Duodenal mucosa (tissue), 2 donors: ENCODE measurements at regions not wholly inside any gene's neighbourhood (a gene's known extent, or its start where the extent isn't known, plus 50 kb on each side); places are given as distances from the start of the nearest gene placed in this dataset.

Experiments used
- H3K27ac ChIP-seq: one replicate; pipeline ENCODE4 v1.7.0; 2013; ENCODE audit warnings: low read depth, low read length
- H3K27me3 ChIP-seq, 2 donors: one replicate each; pipeline ENCODE4 v1.7.0; 2013; ENCODE audit warnings: low read length in 2 of 2, control low read depth in 1 of 2; ENCODE audit not compliant: insufficient read depth in 2 of 2, control insufficient read depth in 1 of 2
- H3K36me3 ChIP-seq, 2 donors: one replicate each; pipeline ENCODE4 v1.7.0; 2013; ENCODE audit warnings: low read length in 2 of 2, control low read depth in 1 of 2; ENCODE audit not compliant: insufficient read depth in 2 of 2, control insufficient read depth in 1 of 2
- H3K4me1 ChIP-seq, 2 donors: one replicate each; pipeline ENCODE4 v1.7.0; 2013; ENCODE audit warnings: low read length in 2 of 2, control low read depth in 1 of 2; ENCODE audit not compliant: insufficient read depth in 2 of 2, control insufficient read depth in 1 of 2
- H3K4me3 ChIP-seq, 2 donors: one replicate each; pipeline ENCODE4 v1.7.0; 2013; ENCODE audit warnings: low read length in 2 of 2, low read depth in 1 of 2
- H3K9ac ChIP-seq, 2 donors: one replicate each; pipeline ENCODE4 v1.7.0; 2013; ENCODE audit warnings: low read length in 2 of 2, low read depth in 1 of 2
- H3K9me3 ChIP-seq, 2 donors: one replicate each; pipeline ENCODE4 v1.7.0; 2013; ENCODE audit warnings: low read length in 2 of 2, control low read depth in 1 of 2; ENCODE audit not compliant: control insufficient read depth in 1 of 2

DNA sequence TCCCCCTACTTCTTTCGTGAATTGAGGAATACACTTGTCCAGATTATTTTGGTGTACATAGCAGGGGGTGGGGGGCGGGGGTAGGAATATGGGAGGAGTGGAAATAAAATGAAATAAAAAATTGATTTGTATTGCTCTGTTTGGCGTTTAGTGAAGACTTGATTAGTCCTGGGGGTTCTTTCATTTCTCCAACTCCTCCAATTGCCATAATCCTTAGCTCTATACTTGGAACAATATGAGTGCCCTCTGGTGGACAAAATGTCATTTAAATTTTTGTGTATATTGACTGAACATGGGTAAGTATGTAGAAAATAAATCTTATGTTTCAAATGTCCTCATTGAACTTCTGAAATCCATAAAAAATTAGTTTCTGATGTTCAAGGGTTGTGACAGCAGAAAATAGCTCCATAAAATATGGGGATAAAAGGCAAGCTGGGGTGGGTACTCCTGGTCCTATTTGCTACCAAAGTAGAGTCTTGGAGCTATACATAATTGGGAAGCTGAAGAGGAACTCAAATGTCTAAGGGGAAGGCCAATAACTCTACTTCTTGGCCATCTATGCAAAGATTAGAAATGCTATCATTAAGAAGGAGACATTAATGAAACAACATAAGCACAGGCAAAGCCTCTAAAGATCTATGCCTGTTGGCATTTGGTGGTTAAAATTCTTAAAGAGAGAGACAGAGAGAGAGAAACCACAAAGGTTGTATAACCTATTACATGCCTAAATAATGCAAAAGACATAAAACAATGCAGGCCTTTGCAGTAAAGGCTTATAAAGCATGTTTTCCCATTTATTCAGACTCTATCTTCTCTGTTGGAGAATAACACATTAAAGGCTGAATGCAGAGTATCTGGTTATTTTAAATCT lies 421.6 kb downstream of the METTL15 start:
- Histone ChIP-seq H3K36me3 (no peaks in the 10 kb centered on the region), H3K9ac (no peak overlapping the region), H3K9me3 (peaks cover 2 to 8% of the 10 kb centered on the region in 2 donors), H3K4me1 (no peaks in the 10 kb centered on the region), H3K27ac (no peak overlapping the region), H3K27me3 (no peaks in the 10 kb centered on the region), H3K4me3 (no peak overlapping the region)

DNA sequence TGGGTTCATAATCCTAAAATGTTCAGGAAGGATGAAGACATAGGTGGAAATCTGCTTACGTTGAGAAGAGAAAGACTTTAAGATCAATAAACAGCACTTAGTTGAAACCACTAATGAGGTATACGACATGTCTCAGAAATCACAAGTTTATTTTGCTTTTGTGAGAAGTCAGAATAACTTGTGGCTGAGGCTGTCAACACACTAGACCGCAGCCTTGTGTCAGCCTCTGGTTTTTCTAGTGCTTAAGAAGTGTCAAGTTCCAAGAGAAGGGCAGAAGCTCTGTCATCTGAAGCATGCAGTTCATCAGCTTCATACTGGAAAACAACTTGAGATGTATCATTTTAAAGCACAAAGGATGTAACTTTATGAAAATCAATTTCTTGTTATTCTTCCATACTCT lies 420.9 kb downstream of the METTL15 start:
- H3K4me3 ChIP-seq: no peak overlapping the region
- H3K27ac ChIP-seq: no peak overlapping the region
- H3K4me1 ChIP-seq: no peaks in the 10 kb centered on the region

DNA sequence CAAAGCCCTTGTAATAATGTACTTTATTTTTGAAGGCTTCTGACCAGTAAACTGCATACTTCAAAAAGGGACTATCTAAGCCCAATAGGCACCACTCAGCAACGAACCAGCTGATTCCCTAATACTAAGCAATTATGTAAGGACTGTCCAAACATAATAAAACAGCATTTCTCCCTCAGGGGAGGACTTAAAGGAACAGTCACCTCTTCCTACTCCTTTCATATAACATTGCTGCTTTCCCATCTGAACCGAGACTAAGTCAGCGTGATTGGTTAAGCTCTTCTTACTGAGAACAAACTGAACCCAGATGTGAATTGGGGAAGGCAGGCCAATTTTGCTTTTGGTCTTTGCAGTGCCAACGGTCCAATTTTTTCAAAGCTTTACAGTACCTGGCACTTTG lies 420.0 kb downstream of the METTL15 start:
- no peak overlapping the region for H3K9ac ChIP-seq
- no peaks in the 10 kb centered on the region for H3K27me3 ChIP-seq
- peaks cover 2 to 8% of the 10 kb centered on the region in 2 donors for H3K9me3 ChIP-seq
- H3K27ac ChIP-seq: no peak overlapping the region
- H3K4me3 ChIP-seq: no peak overlapping the region
- no peaks in the 10 kb centered on the region for H3K36me3 ChIP-seq
- H3K4me1 ChIP-seq: no peaks in the 10 kb centered on the region

More for the DNA sequence above, 420.9 kb downstream of the METTL15 start:
- Histone ChIP-seq H3K36me3 (no peaks in the 10 kb centered on the region), H3K27me3 (no peaks in the 10 kb centered on the region), H3K9me3 (peaks cover 2 to 8% of the 10 kb centered on the region in 2 donors), H3K9ac (no peak overlapping the region)

DNA sequence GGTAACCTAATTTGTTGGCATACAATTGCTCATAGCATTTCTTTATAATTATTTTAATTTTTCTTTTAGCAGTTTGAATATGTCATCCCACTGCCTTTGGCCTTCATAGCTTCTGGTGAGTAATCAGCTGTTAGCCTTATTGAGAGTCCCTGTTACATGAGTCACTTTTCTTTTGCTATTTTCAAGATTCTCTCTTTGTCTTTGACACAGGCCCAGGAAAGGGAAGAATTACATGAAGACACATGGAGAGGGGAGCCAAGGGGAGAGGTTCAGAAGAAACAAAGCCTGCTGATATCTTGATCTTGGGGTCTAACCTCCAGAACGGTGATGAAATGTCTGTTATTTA lies 418.2 kb downstream of the METTL15 start:
- H3K27me3 ChIP-seq: no peaks in the 10 kb centered on the region
- no peaks in the 10 kb centered on the region for H3K4me1 ChIP-seq
- peaks cover 2 to 8% of the 10 kb centered on the region in 2 donors for H3K9me3 ChIP-seq
- H3K9ac ChIP-seq: no peak overlapping the region
- no peaks in the 10 kb centered on the region for H3K36me3 ChIP-seq
- H3K4me3 ChIP-seq: no peak overlapping the region
- no peak overlapping the region for H3K27ac ChIP-seq

DNA sequence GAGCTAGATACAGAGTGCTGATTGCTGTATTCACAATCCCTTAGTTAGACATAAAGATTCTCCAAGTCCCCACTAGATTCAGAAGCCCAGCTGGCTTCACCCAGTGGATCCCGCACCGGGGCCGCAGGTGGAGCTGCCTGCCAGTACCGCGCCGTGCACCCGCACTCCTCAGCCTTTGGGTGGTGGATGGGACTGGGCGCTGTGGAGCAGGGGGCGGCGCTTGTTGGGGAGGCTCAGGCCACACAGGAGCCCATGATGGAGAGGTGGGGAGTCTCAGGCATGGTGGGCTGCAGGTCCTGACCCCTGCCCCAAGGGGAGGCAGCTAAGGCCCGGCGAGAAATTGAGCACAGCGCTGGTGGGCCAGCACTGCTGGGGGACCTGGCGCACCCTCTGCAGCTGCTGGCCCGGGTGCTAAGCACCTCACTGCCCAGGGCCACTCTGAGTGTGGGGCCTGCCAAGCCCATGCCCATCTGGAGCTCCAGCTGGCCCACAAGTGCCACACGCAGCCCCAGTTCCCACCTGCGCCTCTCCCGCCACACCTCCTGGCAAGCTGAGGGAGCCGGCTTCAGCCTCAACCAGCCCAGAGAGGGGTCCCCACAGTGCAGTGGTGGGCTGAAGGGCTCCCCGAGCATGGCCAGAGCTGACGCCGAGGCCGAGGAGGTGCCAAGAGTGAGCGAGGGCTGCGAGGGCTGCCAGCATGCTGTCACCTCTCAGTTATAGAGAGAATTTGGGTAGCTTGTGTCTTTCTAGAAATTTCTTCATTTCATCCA lies 417.6 kb downstream of the METTL15 start:
- no peak overlapping the region for H3K4me3 ChIP-seq
- no peaks in the 10 kb centered on the region for H3K27me3 ChIP-seq
- no peak overlapping the region for H3K9ac ChIP-seq
- peaks cover 2 to 8% of the 10 kb centered on the region in 2 donors for H3K9me3 ChIP-seq
- H3K36me3 ChIP-seq: no peaks in the 10 kb centered on the region
- no peaks in the 10 kb centered on the region for H3K4me1 ChIP-seq
- H3K27ac ChIP-seq: no peak overlapping the region

DNA sequence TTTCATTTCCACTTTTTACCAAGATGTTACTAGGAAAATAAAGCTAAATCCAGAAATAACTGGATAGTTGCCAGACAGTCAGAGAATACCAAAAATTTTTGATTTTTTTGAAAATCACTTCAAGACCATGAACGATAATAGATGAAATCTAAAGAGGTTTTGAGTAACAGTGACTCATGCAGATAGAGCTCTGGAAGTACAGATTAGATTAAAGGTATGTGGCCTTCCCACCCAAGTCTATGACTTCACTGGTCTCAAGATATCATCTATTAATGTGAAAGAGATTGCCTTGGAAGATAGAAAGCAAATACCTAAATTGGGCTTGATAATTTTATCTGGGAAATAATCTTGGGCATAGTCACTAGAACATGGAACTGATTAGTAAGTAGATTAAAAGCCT lies 415.9 kb downstream of the METTL15 start:
- no peak overlapping the region for H3K9ac ChIP-seq

DNA sequence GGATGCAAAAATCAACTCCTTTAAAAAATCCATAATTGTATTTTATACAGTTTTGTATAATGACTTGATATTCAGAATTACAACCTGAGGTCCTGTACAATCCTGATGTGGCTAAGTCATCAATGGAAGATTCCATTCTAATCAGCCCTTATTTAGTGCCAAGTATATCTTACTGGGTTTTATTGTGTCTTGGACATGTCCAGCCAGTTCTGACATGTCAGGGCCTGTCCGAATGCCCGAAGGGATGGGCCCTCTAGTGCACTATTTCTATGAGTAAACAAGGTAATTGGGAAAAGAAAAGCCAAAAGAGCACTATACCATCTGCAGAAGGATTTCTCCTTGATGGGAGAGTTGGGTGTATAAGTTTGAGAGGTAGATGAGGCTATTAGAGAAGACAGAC lies 412.9 kb downstream of the METTL15 start:
- H3K9ac ChIP-seq: no peak overlapping the region
- no peaks in the 10 kb centered on the region for H3K27me3 ChIP-seq
- no peaks in the 10 kb centered on the region for H3K36me3 ChIP-seq
- no peak overlapping the region for H3K4me3 ChIP-seq
- no peak overlapping the region for H3K27ac ChIP-seq
- H3K9me3 ChIP-seq: no peaks in the 10 kb centered on the region
- H3K4me1 ChIP-seq: no peaks in the 10 kb centered on the region

More for the DNA sequence above, 415.9 kb downstream of the METTL15 start:
- Histone ChIP-seq H3K27ac (no peak overlapping the region), H3K4me3 (no peak overlapping the region), H3K36me3 (no peaks in the 10 kb centered on the region), H3K4me1 (no peaks in the 10 kb centered on the region), H3K9me3 (peaks cover 2 to 8% of the 10 kb centered on the region in 2 donors), H3K27me3 (no peaks in the 10 kb centered on the region)

DNA sequence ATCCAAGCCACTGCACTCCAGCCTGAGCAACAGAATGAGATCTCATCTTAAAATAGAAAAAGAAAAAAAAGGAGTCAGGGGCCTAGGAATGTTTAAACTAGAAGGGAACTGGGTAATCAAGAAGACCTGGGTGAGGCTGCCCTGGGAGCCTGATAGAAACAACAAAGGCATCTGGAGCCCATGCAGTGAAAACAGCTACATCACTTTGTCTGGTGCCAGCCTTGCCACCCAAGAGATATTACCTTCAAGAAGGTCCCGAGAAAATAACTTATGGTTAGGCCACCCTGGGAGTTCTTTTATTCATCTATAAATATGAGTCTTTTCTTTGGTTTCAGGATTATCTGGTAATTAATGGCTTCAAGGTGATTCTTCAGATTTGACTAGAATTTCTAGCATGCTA lies 412.1 kb downstream of the METTL15 start:
- Histone ChIP-seq H3K27ac (no peak overlapping the region), H3K9ac (no peak overlapping the region), H3K4me3 (no peak overlapping the region), H3K9me3 (no peaks in the 10 kb centered on the region), H3K4me1 (no peaks in the 10 kb centered on the region), H3K27me3 (no peaks in the 10 kb centered on the region), H3K36me3 (no peaks in the 10 kb centered on the region)

DNA sequence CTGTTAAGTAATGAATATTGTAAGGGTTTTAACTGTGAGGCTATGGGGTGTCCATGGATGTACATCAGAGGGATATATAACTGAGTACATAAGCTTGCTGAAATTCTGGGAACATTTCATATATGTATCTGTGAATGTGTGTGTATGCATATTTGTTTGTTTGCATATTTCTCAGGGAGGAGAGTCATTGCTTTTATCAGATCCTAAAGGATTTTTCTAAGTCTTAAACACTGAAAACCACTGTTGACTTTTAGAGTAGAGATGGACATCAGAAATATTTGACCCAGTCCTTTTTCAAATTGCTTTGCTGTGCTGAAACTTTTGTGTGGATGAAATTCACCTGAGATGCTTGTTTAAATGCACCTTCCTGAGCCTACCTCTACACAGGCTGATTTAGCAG lies 410.6 kb downstream of the METTL15 start:
- Histone ChIP-seq H3K4me3 (no peak overlapping the region), H3K9me3 (no peaks in the 10 kb centered on the region), H3K36me3 (no peaks in the 10 kb centered on the region), H3K9ac (no peak overlapping the region), H3K4me1 (no peaks in the 10 kb centered on the region), H3K27ac (no peak overlapping the region), H3K27me3 (no peaks in the 10 kb centered on the region)

DNA sequence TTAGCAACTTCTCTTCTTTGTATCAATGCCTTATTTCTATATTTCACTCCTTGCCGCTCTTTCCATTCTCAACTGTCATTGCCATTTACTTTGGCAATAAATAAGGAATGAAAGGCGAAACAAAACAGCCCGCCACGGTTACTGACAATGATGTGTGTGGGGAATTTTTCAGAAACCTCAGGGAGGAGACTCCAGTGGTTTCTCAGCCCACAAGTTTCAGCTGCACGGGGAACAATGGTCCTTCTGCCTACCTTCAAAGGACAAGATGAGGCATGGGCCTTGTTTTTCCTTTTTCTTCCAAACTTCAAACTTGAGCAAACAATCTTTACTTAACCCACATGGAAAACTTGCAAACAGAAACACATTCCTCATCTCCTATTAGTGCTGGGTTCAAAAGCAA lies 409.4 kb downstream of the METTL15 start:
- no peaks in the 10 kb centered on the region for H3K27me3 ChIP-seq
- H3K4me3 ChIP-seq: no peak overlapping the region

More for the DNA sequence above, 409.4 kb downstream of the METTL15 start:
- Histone ChIP-seq H3K27ac (no peak overlapping the region), H3K9me3 (peaks cover 3 to 5% of the 10 kb centered on the region in 2 donors), H3K36me3 (no peaks in the 10 kb centered on the region), H3K9ac (no peak overlapping the region), H3K4me1 (no peaks in the 10 kb centered on the region)
